ENCODE measurements at regions not wholly inside any gene's neighbourhood (a gene's known extent, or its start where the extent isn't known, plus 50 kb on each side); places are given as distances from the start of the nearest gene placed in this dataset.

DNA sequence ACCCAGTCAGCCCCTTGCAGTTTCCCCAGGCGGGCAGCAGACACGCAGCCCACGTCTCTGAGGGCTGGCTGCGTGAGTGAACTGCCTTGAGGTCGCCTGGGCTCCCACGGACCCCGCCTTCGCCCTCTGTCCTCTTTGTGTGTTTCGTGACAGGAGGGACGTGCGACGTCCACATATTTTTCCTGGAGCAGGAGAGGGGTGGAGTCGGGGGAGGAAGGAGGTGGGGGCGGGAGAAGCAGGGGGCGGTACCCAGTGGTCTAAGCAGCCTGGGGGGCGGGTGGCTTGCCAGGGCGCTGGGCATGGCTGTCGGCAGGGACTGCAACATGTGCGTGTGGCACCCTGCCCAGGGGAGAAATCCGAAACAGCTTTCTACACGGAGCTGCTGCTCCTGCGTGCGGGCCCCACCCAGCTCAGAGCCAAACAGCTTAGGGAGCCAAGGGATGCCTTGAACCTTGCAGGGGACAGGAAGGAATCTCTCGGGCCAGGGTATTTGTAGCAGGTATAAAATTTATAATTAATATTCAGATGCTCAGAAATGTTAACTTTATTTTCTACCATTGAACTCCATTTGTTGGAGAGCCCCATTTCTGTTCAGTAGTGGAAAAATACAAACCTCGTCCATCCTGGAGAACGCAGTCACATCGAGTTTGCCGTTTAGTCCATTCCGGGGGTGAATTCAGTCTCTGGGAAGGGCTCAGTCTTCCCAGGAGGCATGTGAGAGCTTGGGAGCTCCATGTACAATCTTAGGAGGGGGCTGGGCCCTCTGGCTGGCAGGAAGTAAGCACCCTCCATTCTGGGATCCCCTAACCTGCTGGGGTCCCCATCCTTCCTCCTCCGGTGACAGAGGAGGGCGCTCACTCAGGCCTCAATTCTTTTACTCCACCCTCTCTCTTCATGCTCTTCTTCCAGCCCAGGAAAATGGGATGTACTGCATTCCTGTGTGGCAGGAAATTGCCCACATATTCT lies 79.1 kb upstream of the MEF2A start:
- H4K20me1 ChIP-seq (ENCODE audit: insufficient read depth, poor library complexity, severe bottlenecking), result no peaks in the 10 kb centered on the region
- H2AFZ ChIP-seq, result peak overlapping the region; percentile 63
- peak overlapping the region; percentile 14 for H3K4me3 ChIP-seq
- TF ChIP-seq EZH2phosphoT487 (IDR thresholded peaks at IDR 0.05; ENCODE audit: low read depth, severe bottlenecking, unreplicated experiment) (no peak), EZH2 (IDR thresholded peaks at IDR 0.05; ENCODE audit: borderline replicate concordance) (no peak)
- TF ChIP-seq, protein P1, sequence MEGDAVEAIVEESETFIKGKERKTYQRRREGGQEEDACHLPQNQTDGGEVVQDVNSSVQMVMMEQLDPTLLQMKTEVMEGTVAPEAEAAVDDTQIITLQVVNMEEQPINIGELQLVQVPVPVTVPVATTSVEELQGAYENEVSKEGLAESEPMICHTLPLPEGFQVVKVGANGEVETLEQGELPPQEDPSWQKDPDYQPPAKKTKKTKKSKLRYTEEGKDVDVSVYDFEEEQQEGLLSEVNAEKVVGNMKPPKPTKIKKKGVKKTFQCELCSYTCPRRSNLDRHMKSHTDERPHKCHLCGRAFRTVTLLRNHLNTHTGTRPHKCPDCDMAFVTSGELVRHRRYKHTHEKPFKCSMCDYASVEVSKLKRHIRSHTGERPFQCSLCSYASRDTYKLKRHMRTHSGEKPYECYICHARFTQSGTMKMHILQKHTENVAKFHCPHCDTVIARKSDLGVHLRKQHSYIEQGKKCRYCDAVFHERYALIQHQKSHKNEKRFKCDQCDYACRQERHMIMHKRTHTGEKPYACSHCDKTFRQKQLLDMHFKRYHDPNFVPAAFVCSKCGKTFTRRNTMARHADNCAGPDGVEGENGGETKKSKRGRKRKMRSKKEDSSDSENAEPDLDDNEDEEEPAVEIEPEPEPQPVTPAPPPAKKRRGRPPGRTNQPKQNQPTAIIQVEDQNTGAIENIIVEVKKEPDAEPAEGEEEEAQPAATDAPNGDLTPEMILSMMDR (IDR thresholded peaks at IDR 0.05; ENCODE audit: poor library complexity), result no peak
- H3K79me2 ChIP-seq, result no peaks in the 10 kb centered on the region
- no peaks in the 10 kb centered on the region for H3K36me3 ChIP-seq (replicated peaks; ENCODE audit: insufficient read depth, low read depth)
- peaks cover 16% of the 10 kb centered on the region for H3K4me1 ChIP-seq (ENCODE audit: insufficient read depth)
- H3K4me2 ChIP-seq, result peak overlapping the region; percentile 80
- no peaks in the 10 kb centered on the region for H3K9me2 ChIP-seq (replicated peaks; ENCODE audit: insufficient read depth)
- 8% methylated on average over 28 of the region's 31 CpGs for WGBS (ENCODE audit: low lambda C conversion rate, missing lambda C conversion rate)
- no peaks in the 10 kb centered on the region for H3K27me3 ChIP-seq
- DNase-seq (ENCODE audit: low spot score), result peak; percentile 82
- H3K27ac ChIP-seq, result peak overlapping the region; percentile 83
- no peaks in the 10 kb centered on the region for H3K9me3 ChIP-seq (ENCODE audit: low read depth)

DNA sequence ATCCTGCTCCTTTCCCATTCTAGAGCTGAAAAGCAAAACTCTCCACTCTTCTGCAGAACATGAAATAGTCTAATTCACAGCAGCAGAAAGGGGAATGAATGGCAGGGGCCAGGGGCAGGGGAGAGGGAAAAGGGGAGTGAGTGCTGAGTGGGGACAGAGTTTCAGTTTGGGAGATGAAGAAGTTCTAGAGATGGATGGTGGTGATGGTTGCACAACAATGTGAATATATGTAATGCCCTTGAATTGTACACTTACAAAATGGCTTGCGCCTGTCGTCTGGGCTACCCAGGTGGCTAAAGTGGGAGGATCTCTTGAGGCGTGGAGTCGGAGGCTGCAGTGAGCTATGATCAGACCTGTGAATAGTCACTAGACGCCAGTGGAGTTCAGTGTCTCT lies 78.5 kb upstream of the MEF2A start:
- H3K27me3 ChIP-seq, result no peaks in the 10 kb centered on the region

GRCh38 chr15:99492275-99492674 lies 73.5 kb upstream of the MEF2A start:
- peaks cover 14% of the 10 kb centered on the region for H3K4me1 ChIP-seq (ENCODE audit: insufficient read depth)
- WGBS (ENCODE audit: low lambda C conversion rate, missing lambda C conversion rate), result 98% methylated on average over 6 of the region's 6 CpGs
- H3K79me2 ChIP-seq, result no peaks in the 10 kb centered on the region
- DNase-seq (ENCODE audit: low spot score), result no peak
- no peak overlapping the region for H3K4me3 ChIP-seq
- TF ChIP-seq, protein P1 (IDR thresholded peaks at IDR 0.05; ENCODE audit: poor library complexity), result no peak
- no peak overlapping the region for H3K27ac ChIP-seq
- no peak overlapping the region for H3K4me2 ChIP-seq
- no peaks in the 10 kb centered on the region for H3K27me3 ChIP-seq
- no peaks in the 10 kb centered on the region for H3K9me3 ChIP-seq (ENCODE audit: low read depth)
- H3K9me2 ChIP-seq (replicated peaks; ENCODE audit: insufficient read depth), result no peaks in the 10 kb centered on the region
- H3K36me3 ChIP-seq (replicated peaks; ENCODE audit: insufficient read depth, low read depth), result no peaks in the 10 kb centered on the region
- no peak overlapping the region for H2AFZ ChIP-seq
- no peaks in the 10 kb centered on the region for H4K20me1 ChIP-seq (ENCODE audit: insufficient read depth, poor library complexity, severe bottlenecking)

More for the DNA sequence above, 78.5 kb upstream of the MEF2A start:
- peak overlapping the region; percentile 63 for H2AFZ ChIP-seq
- TF ChIP-seq EZH2 (IDR thresholded peaks at IDR 0.05; ENCODE audit: borderline replicate concordance) (no peak), EZH2phosphoT487 (IDR thresholded peaks at IDR 0.05; ENCODE audit: low read depth, severe bottlenecking, unreplicated experiment) (no peak)
- TF ChIP-seq, protein P1 (IDR thresholded peaks at IDR 0.05; ENCODE audit: poor library complexity), result no peak
- H4K20me1 ChIP-seq (ENCODE audit: insufficient read depth, poor library complexity, severe bottlenecking), result no peaks in the 10 kb centered on the region
- no peak overlapping the region for H3K4me3 ChIP-seq
- no peaks in the 10 kb centered on the region for H3K9me2 ChIP-seq (replicated peaks; ENCODE audit: insufficient read depth)
- H3K27ac ChIP-seq, result peak overlapping the region; percentile 83
- 91% methylated on average over 5 of the region's 5 CpGs for WGBS (ENCODE audit: low lambda C conversion rate, missing lambda C conversion rate)
- H3K4me1 ChIP-seq (ENCODE audit: insufficient read depth), result peaks cover 16% of the 10 kb centered on the region
- no peak for DNase-seq (ENCODE audit: low spot score)
- no peaks in the 10 kb centered on the region for H3K79me2 ChIP-seq
- peak overlapping the region; percentile 80 for H3K4me2 ChIP-seq
- H3K36me3 ChIP-seq (replicated peaks; ENCODE audit: insufficient read depth, low read depth), result no peaks in the 10 kb centered on the region
- no peaks in the 10 kb centered on the region for H3K9me3 ChIP-seq (ENCODE audit: low read depth)
